Spleen (tissue), 7 donors: ENCODE measurements at regions not wholly inside any gene's neighbourhood (a gene's known extent, or its start where the extent isn't known, plus 50 kb on each side); places are given as distances from the start of the nearest gene placed in this dataset.

Source experiments
- CTCF ChIP-seq, 11 experiments: fragments of 200-600 bp in 7 of 11; fragments of 450-650 bp in 4 of 11; sonication (generic) in 4 of 11; IDR thresholded peaks in 8 of 11; conservative IDR thresholded peaks in 3 of 11; 1 replicate in 7 of 11; 2 replicates in 4 of 11; pipeline versions ENCODE4 v1.4.0 to v1.8.0; 2016 to 2021; ENCODE audit warnings: antibody characterized with exemption in 11 of 11, inconsistent platforms in 4 of 11, mild to moderate bottlenecking in 1 of 11
- POLR2A ChIP-seq, 3 donors: fragments of 450-650 bp; IDR thresholded peaks; one replicate each; pipeline ENCODE4 v1.5.1; 2017; ENCODE audit warnings: antibody characterized with exemption in 3 of 3, mild to moderate bottlenecking in 1 of 3
- POLR2AphosphoS5 ChIP-seq, 3 donors: sonication (generic); formaldehyde crosslinking; IDR thresholded peaks; one replicate each; pipeline ENCODE4 v1.5.1; 2017; ENCODE audit warnings: antibody characterized with exemption in 3 of 3
- donor health status: DM: no; HTN: no; CAD: no; lungs with moderate emphysema.
- donor health status: DM: no; HTN: no; CAD: no.
- donor health status: DM: no; HTN: no; CAD: no.

GRCh38 chr3:109411547-109411946 is 74.2 kb upstream of the DPPA4 start:
- TF ChIP-seq CTCF (IDR thresholded peaks at IDR 0.05 in 8 of 11, conservative IDR thresholded peaks at IDR 0.05 in 3 of 11) (no peak), POLR2A (IDR thresholded peaks at IDR 0.05) (no peak), POLR2AphosphoS5 (IDR thresholded peaks at IDR 0.05) (no peak)
